DND-41 (cell line): ENCODE measurements at regions not wholly inside any gene's neighbourhood (a gene's known extent, or its start where the extent isn't known, plus 50 kb on each side); places are given as distances from the start of the nearest gene placed in this dataset.

ENCODE experiments used
- CTCF ChIP-seq: IDR thresholded peaks from 2 replicates; pipeline ENCODE4 v1.5.1; 2012; ENCODE audit warnings: borderline replicate concordance, low read length, moderate library complexity, mild to moderate bottlenecking; ENCODE audit not compliant: poor library complexity, severe bottlenecking; ENCODE audit errors: extremely low read depth
- EZH2 ChIP-seq: IDR thresholded peaks from 3 replicates; pipeline ENCODE4 v1.6.1; 2012; ENCODE audit warnings: borderline replicate concordance, low read depth, mild to moderate bottlenecking, moderate library complexity, low read length, inconsistent platforms; ENCODE audit not compliant: severe bottlenecking

- TF ChIP-seq CTCF (no peak), EZH2 (no peak)
Observed at GRCh38 chr4:188619456-188620149, 480.4 kb downstream of the TRIML1 start.
